ENCODE measurements at regions not wholly inside any gene's neighbourhood (a gene's known extent, or its start where the extent isn't known, plus 50 kb on each side); places are given as distances from the start of the nearest gene placed in this dataset.
A peak's percentile ranks its signal among the peaks of the same experiment; 100 is the strongest.
"Not testable (repeated sequence)": the region's sequence is repeated elsewhere in the genome, so short reads cannot be mapped to it uniquely, and the experiment has no call there.

GRCh38 chr13:60214213-60215055 lies 50.7 kb upstream of the DIAPH3 start:
- DNase-seq = no peak

GRCh38 chr13:60220072-60220471 lies 56.3 kb upstream of the DIAPH3 start:
- no peak for DNase-seq

- no peak for DNase-seq
Observed at GRCh38 chr13:60221581-60221980, 57.9 kb upstream of the DIAPH3 start.

GRCh38 chr13:60226507-60226906 lies 62.8 kb upstream of the DIAPH3 start:
- no peak for DNase-seq

- DNase-seq = no peak
Observed at GRCh38 chr13:60227158-60227557, 63.4 kb upstream of the DIAPH3 start.

- DNase-seq = no peak
Observed at GRCh38 chr13:60229708-60230272, 66.1 kb upstream of the DIAPH3 start.

- DNase-seq = no peak
Observed at GRCh38 chr13:60230593-60230992, 66.9 kb upstream of the DIAPH3 start.

- peak in 1 of 2 experiments; percentile 8 for DNase-seq
Observed at GRCh38 chr13:60242043-60242595, 78.4 kb upstream of the DIAPH3 start.

- DNase-seq = no peak
Observed at GRCh38 chr13:60244381-60244780, 80.7 kb upstream of the DIAPH3 start.

GRCh38 chr13:60251419-60251818 lies 87.7 kb upstream of the DIAPH3 start:
- not testable (repeated sequence) for DNase-seq

GRCh38 chr13:60258349-60258748 lies 94.6 kb upstream of the DIAPH3 start:
- no peak for DNase-seq

GRCh38 chr13:60260440-60260839 lies 96.7 kb upstream of the DIAPH3 start:
- DNase-seq = no peak

GRCh38 chr13:60261432-60262351 lies 98.0 kb upstream of the DIAPH3 start:
- no peak for DNase-seq

- no peak for DNase-seq
Observed at GRCh38 chr13:60265566-60265965, 101.8 kb upstream of the DIAPH3 start.

GRCh38 chr13:60267498-60268202 lies 103.9 kb upstream of the DIAPH3 start:
- peak in 1 of 2 experiments; percentile 22 for DNase-seq

GRCh38 chr13:60268203-60268555 lies 104.5 kb upstream of the DIAPH3 start:
- DNase-seq = no peak

GRCh38 chr13:60273971-60274527 lies 110.3 kb upstream of the DIAPH3 start:
- no peak for DNase-seq

- no peak for DNase-seq
Observed at GRCh38 chr13:60274655-60275054, 110.9 kb upstream of the DIAPH3 start.

- DNase-seq = no peak
Observed at GRCh38 chr13:60275208-60275607, 111.5 kb upstream of the DIAPH3 start.

GRCh38 chr13:60280524-60280923 lies 116.5 kb upstream of the TDRD3 start:
- DNase-seq = not testable (repeated sequence)

- no peak for DNase-seq
Observed at GRCh38 chr13:60282186-60282585, 114.8 kb upstream of the TDRD3 start.

- no peak for DNase-seq
Observed at GRCh38 chr13:60282708-60283107, 114.3 kb upstream of the TDRD3 start.
